ENCODE measurements at regions not wholly inside any gene's neighbourhood (a gene's known extent, or its start where the extent isn't known, plus 50 kb on each side); places are given as distances from the start of the nearest gene placed in this dataset.

DNA sequence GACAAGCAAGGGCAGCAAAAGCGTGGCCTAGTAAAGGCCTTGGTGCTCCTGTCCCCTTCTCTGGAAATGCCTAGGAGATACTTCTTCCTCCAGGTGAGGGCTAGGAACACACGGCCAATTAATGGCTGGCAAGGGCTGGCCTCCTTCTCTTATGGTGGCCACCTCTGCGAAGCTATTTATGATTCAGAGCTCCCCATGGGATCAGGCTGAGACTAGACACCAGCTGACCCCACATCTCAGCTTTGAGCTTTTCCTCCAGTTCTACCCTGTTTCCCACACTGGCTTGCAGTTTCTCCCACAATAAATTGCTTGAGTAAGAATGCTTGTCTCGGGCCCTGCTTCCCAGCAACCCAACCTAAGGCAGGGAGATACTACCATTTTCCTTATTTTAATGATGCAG lies 53.7 kb downstream of the CAMK2N1 start:
- no peaks in the 10 kb centered on the region for H3K79me1 ChIP-seq (ENCODE audit: low read length)
- no peak overlapping the region for H2BK12ac ChIP-seq (ENCODE audit: low read length)
- no peak overlapping the region for H3K9ac ChIP-seq (ENCODE audit: low read length)
- DNase-seq: no peak
- no peak overlapping the region for H2BK120ac ChIP-seq (ENCODE audit: insufficient read depth, low read length, poor library complexity)
- H3K79me2 ChIP-seq (ENCODE audit: control insufficient read depth, insufficient read depth, low read length, poor library complexity): no peaks in the 10 kb centered on the region
- no peak overlapping the region for H4K12ac ChIP-seq (ENCODE audit: low read depth, low read length)
- no peaks in the 10 kb centered on the region for H3K27me3 ChIP-seq (ENCODE audit: insufficient read depth, low read length)
- no peak overlapping the region for H2BK5ac ChIP-seq (ENCODE audit: low read depth, low read length, poor library complexity)
- no peaks in the 10 kb centered on the region for H3K9me3 ChIP-seq (ENCODE audit: insufficient read depth, low read depth, low read length)
- H3K4me1 ChIP-seq (ENCODE audit: control insufficient read depth in 1 of 2, insufficient read depth in 2 of 2, low read length in 2 of 2): no peaks in the 10 kb centered on the region
- H2AK5ac ChIP-seq (ENCODE audit: low read length): no peak overlapping the region
- no peak overlapping the region for H4K91ac ChIP-seq (ENCODE audit: low read depth, low read length)
- H3K18ac ChIP-seq (ENCODE audit: low read length): no peak overlapping the region
- no peak overlapping the region for H3K4me3 ChIP-seq (ENCODE audit: low read depth, low read length)
- no peak overlapping the region for H3K23ac ChIP-seq (ENCODE audit: low read length)
- H3K4ac ChIP-seq (ENCODE audit: low read depth, low read length): no peak overlapping the region
- H2AFZ ChIP-seq (ENCODE audit: insufficient read depth, low read length, poor library complexity): no peak overlapping the region
- H3K27ac ChIP-seq (ENCODE audit: low read depth, low read length): no peak overlapping the region
- no peaks in the 10 kb centered on the region for H3K36me3 ChIP-seq (ENCODE audit: control insufficient read depth in 1 of 2, insufficient read depth in 2 of 2, low read length in 2 of 2)
- no CpG with 5 or more reads among the region's 4 CpGs for WGBS (ENCODE audit: extremely low coverage, insufficient coverage, insufficient read length)
- no peak overlapping the region for H3K4me2 ChIP-seq (ENCODE audit: low read length)
- no peak overlapping the region for H3K14ac ChIP-seq (ENCODE audit: low read length)
- H4K8ac ChIP-seq (ENCODE audit: low read depth, low read length): no peak overlapping the region

DNA sequence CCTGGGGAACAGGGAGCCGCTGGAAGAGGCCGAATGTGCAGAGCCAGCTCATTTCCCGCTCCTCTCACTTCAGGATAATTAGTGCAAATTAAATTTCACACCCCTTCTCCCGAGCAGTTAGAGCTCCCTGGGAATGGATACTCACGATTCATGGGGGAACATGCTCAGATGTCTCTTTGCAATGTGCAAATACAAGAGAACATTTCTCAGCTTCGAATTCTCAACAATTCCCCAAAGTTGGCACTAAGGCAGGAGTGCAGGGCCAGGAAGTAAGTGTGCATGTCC lies 54.9 kb downstream of the CAMK2N1 start:
- H3K36me3 ChIP-seq (ENCODE audit: control insufficient read depth in 1 of 2, insufficient read depth in 2 of 2, low read length in 2 of 2): no peaks in the 10 kb centered on the region
- no peak overlapping the region for H3K4me3 ChIP-seq (ENCODE audit: low read depth, low read length)
- H3K79me2 ChIP-seq (ENCODE audit: control insufficient read depth, insufficient read depth, low read length, poor library complexity): no peaks in the 10 kb centered on the region
- H3K27me3 ChIP-seq (ENCODE audit: insufficient read depth, low read length): no peaks in the 10 kb centered on the region
- H2AK5ac ChIP-seq (ENCODE audit: low read length): no peak overlapping the region
- no peak overlapping the region for H4K8ac ChIP-seq (ENCODE audit: low read depth, low read length)
- H3K23ac ChIP-seq (ENCODE audit: low read length): no peak overlapping the region
- no peak overlapping the region for H2BK5ac ChIP-seq (ENCODE audit: low read depth, low read length, poor library complexity)
- H2BK12ac ChIP-seq (ENCODE audit: low read length): no peak overlapping the region
- H3K18ac ChIP-seq (ENCODE audit: low read length): no peak overlapping the region
- no peak overlapping the region for H2AFZ ChIP-seq (ENCODE audit: insufficient read depth, low read length, poor library complexity)
- H3K27ac ChIP-seq (ENCODE audit: low read depth, low read length): no peak overlapping the region
- H3K4me2 ChIP-seq (ENCODE audit: low read length): no peak overlapping the region
- H3K9ac ChIP-seq (ENCODE audit: low read length): no peak overlapping the region
- no peaks in the 10 kb centered on the region for H3K9me3 ChIP-seq (ENCODE audit: insufficient read depth, low read depth, low read length)
- no peaks in the 10 kb centered on the region for H3K79me1 ChIP-seq (ENCODE audit: low read length)
- no peak overlapping the region for H3K4ac ChIP-seq (ENCODE audit: low read depth, low read length)
- H3K14ac ChIP-seq (ENCODE audit: low read length): no peak overlapping the region
- no peak overlapping the region for H2BK120ac ChIP-seq (ENCODE audit: insufficient read depth, low read length, poor library complexity)
- H4K12ac ChIP-seq (ENCODE audit: low read depth, low read length): no peak overlapping the region
- no peak overlapping the region for H4K91ac ChIP-seq (ENCODE audit: low read depth, low read length)
- H3K4me1 ChIP-seq (ENCODE audit: control insufficient read depth in 1 of 2, insufficient read depth in 2 of 2, low read length in 2 of 2): no peaks in the 10 kb centered on the region
- DNase-seq: no peak
- WGBS (ENCODE audit: extremely low coverage, insufficient coverage, insufficient read length): no CpG with 5 or more reads among the region's 6 CpGs

DNA sequence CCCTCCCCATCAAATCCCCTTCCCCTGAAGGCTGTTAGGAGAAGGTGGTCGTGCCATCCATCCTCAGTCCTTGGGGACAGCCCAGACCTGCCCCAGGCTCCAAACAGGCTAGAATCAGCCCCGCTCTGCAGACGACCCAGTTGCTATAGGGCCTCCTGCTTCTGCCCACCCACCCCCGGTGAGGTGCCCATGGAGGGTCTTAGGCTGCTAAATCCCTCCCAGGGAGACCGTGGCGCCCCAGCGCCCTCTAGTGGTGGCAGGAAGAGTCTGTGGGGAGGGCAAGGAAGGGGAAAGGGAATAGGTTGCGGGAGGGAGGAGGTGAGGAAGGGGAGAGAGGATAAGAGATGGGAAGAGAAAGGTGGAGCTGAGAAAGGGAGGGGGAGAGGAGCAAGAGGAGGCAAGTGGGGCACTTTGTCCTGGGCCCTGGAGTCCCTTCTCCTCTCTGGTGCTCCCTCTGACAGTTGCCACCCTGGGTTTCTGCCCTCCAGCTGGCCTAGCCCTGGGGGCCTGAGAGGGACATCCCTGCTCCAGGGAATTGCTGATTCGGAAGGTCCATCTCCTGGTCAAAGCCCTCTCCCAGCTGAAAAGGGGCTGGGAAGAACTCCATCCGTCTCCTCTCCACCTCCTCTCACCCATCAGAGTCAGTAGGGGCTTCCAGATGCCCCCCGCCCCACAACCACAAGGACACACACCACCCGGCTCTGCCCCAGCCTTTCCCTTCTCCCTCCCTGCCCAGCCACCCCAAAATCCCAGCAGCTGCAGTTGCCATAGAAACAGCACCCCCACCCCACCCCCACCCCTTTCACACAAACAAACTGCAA lies 55.4 kb downstream of the CAMK2N1 start:
- no peaks in the 10 kb centered on the region for H3K79me2 ChIP-seq (ENCODE audit: control insufficient read depth, insufficient read depth, low read length, poor library complexity)
- H3K23ac ChIP-seq (ENCODE audit: low read length): no peak overlapping the region
- no peaks in the 10 kb centered on the region for H3K27me3 ChIP-seq (ENCODE audit: insufficient read depth, low read length)
- H3K4me2 ChIP-seq (ENCODE audit: low read length): no peak overlapping the region
- H3K9ac ChIP-seq (ENCODE audit: low read length): no peak overlapping the region
- H4K8ac ChIP-seq (ENCODE audit: low read depth, low read length): no peak overlapping the region
- DNase-seq: peak in 1 of 2 donors; percentile 27
- no peak overlapping the region for H2BK120ac ChIP-seq (ENCODE audit: insufficient read depth, low read length, poor library complexity)
- H4K12ac ChIP-seq (ENCODE audit: low read depth, low read length): no peak overlapping the region
- H2BK12ac ChIP-seq (ENCODE audit: low read length): no peak overlapping the region
- H2BK5ac ChIP-seq (ENCODE audit: low read depth, low read length, poor library complexity): no peak overlapping the region
- no peaks in the 10 kb centered on the region for H3K36me3 ChIP-seq (ENCODE audit: control insufficient read depth in 1 of 2, insufficient read depth in 2 of 2, low read length in 2 of 2)
- WGBS (ENCODE audit: extremely low coverage, insufficient coverage, insufficient read length): 88% methylated on average over 1 of the region's 12 CpGs
- H3K4me3 ChIP-seq (ENCODE audit: low read depth, low read length): no peak overlapping the region
- H2AK5ac ChIP-seq (ENCODE audit: low read length): no peak overlapping the region
- H3K14ac ChIP-seq (ENCODE audit: low read length): no peak overlapping the region
- H3K27ac ChIP-seq (ENCODE audit: low read depth, low read length): no peak overlapping the region
- no peak overlapping the region for H4K91ac ChIP-seq (ENCODE audit: low read depth, low read length)
- no peaks in the 10 kb centered on the region for H3K4me1 ChIP-seq (ENCODE audit: control insufficient read depth in 1 of 2, insufficient read depth in 2 of 2, low read length in 2 of 2)
- no peak overlapping the region for H3K18ac ChIP-seq (ENCODE audit: low read length)
- no peaks in the 10 kb centered on the region for H3K9me3 ChIP-seq (ENCODE audit: insufficient read depth, low read depth, low read length)
- no peak overlapping the region for H2AFZ ChIP-seq (ENCODE audit: insufficient read depth, low read length, poor library complexity)
- H3K79me1 ChIP-seq (ENCODE audit: low read length): no peaks in the 10 kb centered on the region
- no peak overlapping the region for H3K4ac ChIP-seq (ENCODE audit: low read depth, low read length)

DNA sequence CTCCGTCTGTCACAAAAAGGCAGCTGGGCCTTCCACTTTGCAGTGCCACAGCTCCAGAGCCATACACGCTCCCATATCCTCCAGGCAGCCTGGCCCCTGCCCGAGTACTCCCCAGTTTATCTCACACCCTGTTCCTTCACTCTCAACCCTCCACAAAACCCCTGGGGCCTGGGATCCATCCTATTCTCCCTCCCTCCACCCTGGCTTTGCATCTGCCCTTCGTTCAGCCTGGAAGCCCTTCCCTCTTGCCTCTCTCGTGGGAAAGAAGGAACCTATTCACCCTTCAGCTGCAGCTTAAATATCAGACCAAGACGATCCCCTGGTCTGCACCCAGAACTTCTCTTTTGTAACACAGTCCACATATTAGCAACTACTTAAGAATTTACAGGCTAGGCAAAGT lies 56.7 kb downstream of the CAMK2N1 start:
- Histone ChIP-seq H3K4me3 (ENCODE audit: low read depth, low read length) (no peak overlapping the region), H3K27ac (ENCODE audit: low read depth, low read length) (no peak overlapping the region), H2BK120ac (ENCODE audit: insufficient read depth, low read length, poor library complexity) (no peak overlapping the region), H3K9me3 (ENCODE audit: insufficient read depth, low read depth, low read length) (no peaks in the 10 kb centered on the region), H3K36me3 (ENCODE audit: control insufficient read depth in 1 of 2, insufficient read depth in 2 of 2, low read length in 2 of 2) (no peaks in the 10 kb centered on the region), H4K91ac (ENCODE audit: low read depth, low read length) (no peak overlapping the region), H2BK5ac (ENCODE audit: low read depth, low read length, poor library complexity) (no peak overlapping the region), H3K27me3 (ENCODE audit: insufficient read depth, low read length) (no peaks in the 10 kb centered on the region), H3K79me1 (ENCODE audit: low read length) (no peaks in the 10 kb centered on the region), H3K14ac (ENCODE audit: low read length) (no peak overlapping the region), H3K4ac (ENCODE audit: low read depth, low read length) (no peak overlapping the region), H2BK12ac (ENCODE audit: low read length) (no peak overlapping the region), H2AFZ (ENCODE audit: insufficient read depth, low read length, poor library complexity) (no peak overlapping the region), H3K9ac (ENCODE audit: low read length) (no peak overlapping the region), H3K4me1 (ENCODE audit: control insufficient read depth in 1 of 2, insufficient read depth in 2 of 2, low read length in 2 of 2) (no peaks in the 10 kb centered on the region), H3K4me2 (ENCODE audit: low read length) (no peak overlapping the region), H4K12ac (ENCODE audit: low read depth, low read length) (no peak overlapping the region), H3K18ac (ENCODE audit: low read length) (no peak overlapping the region), H3K23ac (ENCODE audit: low read length) (no peak overlapping the region), H3K79me2 (ENCODE audit: control insufficient read depth, insufficient read depth, low read length, poor library complexity) (no peaks in the 10 kb centered on the region), H4K8ac (ENCODE audit: low read depth, low read length) (no peak overlapping the region), H2AK5ac (ENCODE audit: low read length) (no peak overlapping the region)
- no peak for DNase-seq
- WGBS (ENCODE audit: extremely low coverage, insufficient coverage, insufficient read length): no CpG with 5 or more reads among the region's 6 CpGs

Data from trophoblast cell (in vitro differentiated cells and primary cell).